ENCODE measurements at regions not wholly inside any gene's neighbourhood (a gene's known extent, or its start where the extent isn't known, plus 50 kb on each side); places are given as distances from the start of the nearest gene placed in this dataset.

GRCh38 chr10:130424418-130424817, 288.2 kb downstream of the GLRX3 start:
- TF ChIP-seq GATA2 (IDR thresholded peaks at IDR 0.05; ENCODE audit: low read depth, low read length) (no peak), GATA3 (IDR thresholded peaks at IDR 0.05; ENCODE audit: low read depth, low read length) (no peak)

- TF ChIP-seq GATA2 (IDR thresholded peaks at IDR 0.05; ENCODE audit: low read depth, low read length): no peak
- no peak for TF ChIP-seq GATA3 (IDR thresholded peaks at IDR 0.05; ENCODE audit: low read depth, low read length)
Observed at GRCh38 chr10:130425169-130425568, 289.0 kb downstream of the GLRX3 start.

GRCh38 chr10:130425881-130426435, 289.8 kb downstream of the GLRX3 start:
- TF ChIP-seq GATA2 (IDR thresholded peaks at IDR 0.05; ENCODE audit: low read depth, low read length) (no peak), GATA3 (IDR thresholded peaks at IDR 0.05; ENCODE audit: low read depth, low read length) (no peak)

GRCh38 chr10:130427216-130427722, 291.1 kb downstream of the GLRX3 start:
- no peak for TF ChIP-seq GATA2 (IDR thresholded peaks at IDR 0.05; ENCODE audit: low read depth, low read length)
- no peak for TF ChIP-seq GATA3 (IDR thresholded peaks at IDR 0.05; ENCODE audit: low read depth, low read length)

- TF ChIP-seq GATA3 (IDR thresholded peaks at IDR 0.05; ENCODE audit: low read depth, low read length): no peak
- no peak for TF ChIP-seq GATA2 (IDR thresholded peaks at IDR 0.05; ENCODE audit: low read depth, low read length)
Observed at GRCh38 chr10:130428936-130429335, 292.7 kb downstream of the GLRX3 start.

- TF ChIP-seq GATA3 (IDR thresholded peaks at IDR 0.05; ENCODE audit: low read depth, low read length) (no peak), GATA2 (IDR thresholded peaks at IDR 0.05; ENCODE audit: low read depth, low read length) (no peak)
Observed at GRCh38 chr10:130429809-130430208, 293.6 kb downstream of the GLRX3 start.

- no peak for TF ChIP-seq GATA2 (IDR thresholded peaks at IDR 0.05; ENCODE audit: low read depth, low read length)
- TF ChIP-seq GATA3 (IDR thresholded peaks at IDR 0.05; ENCODE audit: low read depth, low read length): no peak
Observed at GRCh38 chr10:130430291-130430690, 294.1 kb downstream of the GLRX3 start.

GRCh38 chr10:130430852-130431704, 294.9 kb downstream of the GLRX3 start:
- TF ChIP-seq GATA3 (IDR thresholded peaks at IDR 0.05; ENCODE audit: low read depth, low read length): no peak
- no peak for TF ChIP-seq GATA2 (IDR thresholded peaks at IDR 0.05; ENCODE audit: low read depth, low read length)

- no peak for TF ChIP-seq GATA2 (IDR thresholded peaks at IDR 0.05; ENCODE audit: low read depth, low read length)
- TF ChIP-seq GATA3 (IDR thresholded peaks at IDR 0.05; ENCODE audit: low read depth, low read length): no peak
Observed at GRCh38 chr10:130432271-130432670, 296.1 kb downstream of the GLRX3 start.

GRCh38 chr10:130432850-130433249, 296.7 kb downstream of the GLRX3 start:
- TF ChIP-seq GATA2 (IDR thresholded peaks at IDR 0.05; ENCODE audit: low read depth, low read length) (no peak), GATA3 (IDR thresholded peaks at IDR 0.05; ENCODE audit: low read depth, low read length) (no peak)

- TF ChIP-seq GATA3 (IDR thresholded peaks at IDR 0.05; ENCODE audit: low read depth, low read length) (no peak), GATA2 (IDR thresholded peaks at IDR 0.05; ENCODE audit: low read depth, low read length) (no peak)
Observed at GRCh38 chr10:130434446-130435385, 298.5 kb downstream of the GLRX3 start.

GRCh38 chr10:130435961-130436360, 299.8 kb downstream of the GLRX3 start:
- TF ChIP-seq GATA2 (IDR thresholded peaks at IDR 0.05; ENCODE audit: low read depth, low read length): no peak
- TF ChIP-seq GATA3 (IDR thresholded peaks at IDR 0.05; ENCODE audit: low read depth, low read length): no peak

- no peak for TF ChIP-seq GATA2 (IDR thresholded peaks at IDR 0.05; ENCODE audit: low read depth, low read length)
- no peak for TF ChIP-seq GATA3 (IDR thresholded peaks at IDR 0.05; ENCODE audit: low read depth, low read length)
Observed at GRCh38 chr10:130438861-130439260, 302.7 kb downstream of the GLRX3 start.

GRCh38 chr10:130439766-130440165, 303.6 kb downstream of the GLRX3 start:
- no peak for TF ChIP-seq GATA2 (IDR thresholded peaks at IDR 0.05; ENCODE audit: low read depth, low read length)
- TF ChIP-seq GATA3 (IDR thresholded peaks at IDR 0.05; ENCODE audit: low read depth, low read length): no peak

Data from SH-SY5Y (cell line).